D341Med (cell line): ENCODE measurements at regions not wholly inside any gene's neighbourhood (a gene's known extent, or its start where the extent isn't known, plus 50 kb on each side); places are given as distances from the start of the nearest gene placed in this dataset.
"Not testable (repeated sequence)": the region's sequence is repeated elsewhere in the genome, so short reads cannot be mapped to it uniquely, and the experiment has no call there.

ENCODE experiments used
- DNase-seq: peaks from one replicate; pipeline ENCODE4 v3.0.0; 2012; ENCODE audit warnings: low spot score

- DNase-seq, result no peak
Measured at GRCh38 chr14:99035712-99036610, 236.0 kb downstream of the BCL11B start.

DNA sequence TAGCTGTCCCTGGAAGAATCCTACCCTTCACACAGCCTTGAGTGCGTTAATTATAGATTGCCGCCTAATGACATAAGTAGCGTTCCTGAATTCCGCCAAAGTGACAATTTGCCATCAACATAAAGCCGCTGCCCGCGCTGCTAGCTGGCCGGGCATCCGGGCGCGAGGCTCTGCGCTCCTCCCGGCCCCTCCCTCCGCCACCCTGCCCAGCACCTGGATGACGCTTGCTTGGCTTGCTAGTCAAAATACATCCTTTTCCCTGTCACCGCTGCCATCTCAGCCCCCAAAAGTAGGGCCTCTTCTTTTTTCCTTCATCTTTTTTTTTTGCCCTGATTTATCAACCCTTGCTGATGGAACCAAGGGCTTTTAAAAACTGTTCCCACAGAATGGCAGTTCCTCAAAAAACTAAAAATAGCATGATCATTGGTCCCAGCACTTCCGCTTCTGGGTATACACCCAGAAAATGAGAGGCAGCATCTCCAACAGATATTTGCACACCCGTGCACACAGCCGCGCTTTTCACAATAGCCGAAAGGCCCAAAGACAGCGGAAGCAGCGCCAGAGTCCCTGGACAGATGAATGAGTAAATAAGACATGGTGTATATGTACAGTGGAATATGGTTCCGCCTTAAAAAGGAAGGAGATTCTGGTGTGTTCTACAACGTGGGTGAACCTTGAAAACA, 235.2 kb downstream of the BCL11B start:
- DNase-seq, result no peak

GRCh38 chr14:99037326-99037725, 234.7 kb downstream of the BCL11B start:
- not testable (repeated sequence) for DNase-seq

GRCh38 chr14:99037777-99038430, 234.1 kb downstream of the BCL11B start:
- no peak for DNase-seq

- no peak for DNase-seq
Measured at GRCh38 chr14:99038431-99038820, 233.6 kb downstream of the BCL11B start.

DNA sequence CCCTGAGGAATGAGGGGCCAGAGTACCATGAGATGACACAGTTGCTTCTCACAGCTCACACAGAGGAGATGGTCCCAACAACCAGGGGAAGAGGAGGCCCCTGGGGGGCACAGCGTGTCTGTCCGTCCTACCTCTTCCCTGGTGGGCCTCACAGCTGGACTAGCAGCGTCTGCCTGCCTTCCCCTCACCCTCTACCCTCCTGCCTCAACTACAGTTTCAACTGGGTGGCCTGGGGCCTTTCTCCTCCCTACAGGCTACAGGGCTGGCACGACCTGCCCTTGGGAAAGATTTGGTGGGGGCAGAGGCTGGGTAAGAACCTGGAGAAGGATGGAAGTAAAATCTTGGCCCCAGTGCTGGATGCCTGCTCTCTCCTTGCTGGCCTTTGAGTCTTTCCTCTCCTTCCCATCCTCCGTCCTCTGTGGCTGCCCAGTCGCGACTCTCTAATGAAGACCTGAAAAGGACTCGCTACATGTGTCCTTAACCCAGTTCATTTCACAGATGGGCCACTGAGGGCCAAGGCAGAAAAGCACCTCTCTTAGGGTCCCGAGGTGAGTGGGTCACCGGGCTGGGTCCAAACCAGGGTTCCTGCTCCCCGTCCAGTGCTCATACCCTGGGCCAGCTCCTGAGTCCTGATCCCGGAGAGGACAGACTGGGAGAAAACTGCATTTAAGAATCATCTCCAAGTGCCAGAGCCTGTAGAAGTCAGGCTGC, 232.5 kb downstream of the BCL11B start:
- no peak for DNase-seq

GRCh38 chr14:99040052-99040451, 231.9 kb downstream of the BCL11B start:
- no peak for DNase-seq

DNA sequence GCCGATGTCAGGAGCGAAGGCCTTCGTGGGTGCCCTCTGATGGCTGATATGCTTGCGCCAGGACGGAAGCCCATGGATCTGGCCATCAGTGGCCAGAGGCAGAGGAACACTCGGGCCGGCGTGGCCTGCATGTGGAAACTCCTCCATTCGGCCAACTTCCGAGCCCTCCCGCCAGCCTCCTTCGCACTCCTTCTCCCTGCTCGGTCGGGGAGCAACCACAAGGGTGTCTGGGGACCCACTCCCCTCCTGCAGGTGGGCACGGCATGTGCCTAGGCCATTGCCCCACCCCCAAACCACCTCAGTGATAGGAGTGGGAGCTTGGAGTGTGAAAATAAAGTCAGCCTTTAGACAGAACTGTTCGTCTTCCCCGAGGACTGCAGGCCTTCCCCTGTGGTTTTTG, 231.3 kb downstream of the BCL11B start:
- no peak for DNase-seq

DNA sequence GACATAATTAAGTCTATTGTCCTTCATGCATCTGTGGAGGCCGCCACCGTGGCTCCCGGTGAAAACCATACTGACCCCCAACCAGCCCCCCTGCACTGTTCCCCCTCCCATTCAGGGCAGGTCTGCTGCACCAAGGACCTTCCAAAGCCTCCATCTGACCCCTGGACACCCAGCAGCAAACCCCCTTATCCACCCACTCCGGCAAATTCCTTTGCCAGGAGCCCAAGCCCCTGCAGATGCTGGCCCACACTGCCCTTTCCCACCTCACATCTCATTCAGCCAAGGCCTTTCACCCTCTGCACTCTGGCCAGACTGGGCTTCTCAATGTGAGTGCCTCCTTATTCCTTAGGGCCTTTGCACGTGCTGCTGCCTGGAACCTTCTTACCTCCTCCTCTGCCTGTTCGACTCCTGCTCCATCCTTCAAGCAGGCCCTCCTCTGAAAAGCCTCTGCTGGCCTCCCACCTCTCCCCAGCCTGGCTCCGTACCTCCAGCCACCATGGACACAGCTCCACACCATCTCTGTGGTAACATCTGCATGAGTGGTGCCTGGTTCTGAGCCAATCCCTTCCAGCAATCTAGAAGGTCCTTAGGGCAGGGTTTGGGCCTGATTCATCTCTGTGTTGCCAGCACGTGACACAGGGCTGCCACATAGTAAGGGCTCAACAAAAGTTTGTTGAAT, 230.7 kb downstream of the BCL11B start:
- no peak for DNase-seq

DNA sequence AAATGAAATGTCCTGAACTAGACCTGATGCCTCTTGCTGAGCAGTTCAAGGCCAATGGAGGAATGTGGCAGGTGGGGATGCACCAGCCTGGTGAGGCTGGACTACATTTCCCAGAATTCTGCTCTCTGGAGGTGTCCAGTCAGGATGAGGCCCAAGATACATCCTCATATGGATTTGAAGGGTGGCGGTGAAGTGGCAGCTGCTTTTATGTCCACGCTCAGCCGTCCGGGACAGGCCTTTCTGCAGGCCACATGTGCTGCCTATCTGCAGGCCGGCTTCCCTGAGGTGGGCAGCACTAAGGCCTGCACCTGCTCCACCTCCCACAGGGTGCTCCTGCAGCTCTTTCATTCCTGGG, 230.2 kb downstream of the BCL11B start:
- no peak for DNase-seq

DNA sequence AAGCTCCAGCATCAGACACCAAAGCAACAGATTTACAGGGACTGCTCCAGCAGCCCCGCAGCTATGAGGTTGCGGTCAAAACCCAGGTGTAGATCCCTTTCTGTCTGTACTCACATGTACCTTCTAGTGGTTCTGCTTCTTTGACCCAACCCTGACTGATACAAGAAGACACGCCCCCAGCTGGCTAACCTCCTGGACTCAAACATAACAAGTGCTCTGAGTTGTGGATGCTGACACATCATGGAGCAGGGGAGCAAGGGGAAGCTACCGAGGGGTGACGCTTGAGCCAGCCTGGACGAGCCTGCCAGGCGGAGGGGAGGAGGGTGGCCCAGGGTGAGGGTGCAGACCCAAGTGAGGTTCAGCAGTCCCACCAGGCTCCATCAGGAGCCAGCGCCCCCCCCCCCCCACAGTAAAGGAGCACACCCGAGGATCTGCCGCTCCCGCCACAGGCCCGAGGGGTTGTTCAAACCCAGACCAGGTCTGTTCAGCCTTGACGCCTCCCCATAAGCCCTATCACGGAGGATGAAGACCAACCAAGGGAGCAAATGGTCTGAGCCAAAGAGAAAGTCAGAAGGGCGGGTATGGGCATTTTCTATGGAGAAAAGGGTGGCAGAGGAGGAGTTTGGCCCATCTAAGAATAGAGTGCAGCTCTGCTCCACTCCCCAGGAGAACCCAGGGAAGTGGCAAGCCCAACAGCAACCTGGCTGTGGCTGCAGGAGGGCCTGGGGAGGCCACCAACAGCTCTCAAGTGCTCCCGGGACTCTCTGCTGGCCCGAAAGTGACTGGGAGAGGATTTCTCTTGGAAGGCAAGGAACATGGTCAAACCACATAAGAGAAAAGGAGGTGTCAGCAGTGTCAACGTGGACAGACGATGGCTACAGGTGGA, 229.4 kb downstream of the BCL11B start:
- no peak for DNase-seq

DNA sequence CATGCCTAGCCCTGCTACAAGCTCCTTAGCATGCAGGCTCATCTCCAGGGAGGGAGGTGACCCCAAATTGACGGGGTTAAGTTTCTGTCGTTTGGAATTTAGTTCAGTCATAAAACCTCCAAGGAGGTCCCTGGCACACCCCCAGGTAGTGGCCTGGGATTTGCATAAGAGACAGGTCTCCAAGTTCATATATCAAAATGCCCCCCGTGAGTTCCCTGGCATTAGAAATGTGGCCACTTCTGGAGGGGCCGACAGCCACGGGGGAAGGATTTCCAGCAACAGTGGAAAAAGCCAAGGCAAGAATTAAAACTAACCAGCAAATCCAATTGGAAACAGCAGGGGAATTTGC, 228.8 kb downstream of the BCL11B start:
- DNase-seq, result no peak

DNA sequence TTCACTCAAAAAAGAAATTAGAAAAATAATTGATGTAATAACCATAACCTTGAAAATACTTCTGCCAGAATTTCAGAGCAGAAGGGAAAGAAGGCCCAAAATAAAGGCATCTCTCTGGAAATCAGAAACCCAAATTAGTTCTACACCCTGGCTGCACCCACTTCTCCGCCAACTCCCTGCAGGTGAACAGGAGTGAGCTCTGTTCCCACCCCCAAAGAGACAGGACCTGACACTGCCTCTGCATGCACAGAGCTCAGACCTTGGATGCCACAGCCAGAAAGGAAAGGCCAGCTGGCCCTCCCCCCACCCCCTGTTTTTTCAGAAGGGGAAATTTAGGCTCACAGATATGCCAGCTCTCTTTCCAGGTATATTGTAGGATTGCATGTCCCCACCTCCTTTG, 228.2 kb downstream of the BCL11B start:
- no peak for DNase-seq

- no peak for DNase-seq
Measured at GRCh38 chr14:99047441-99048031, 224.5 kb downstream of the BCL11B start.

- no peak for DNase-seq
Measured at GRCh38 chr14:99050309-99050708, 221.7 kb downstream of the BCL11B start.

DNA sequence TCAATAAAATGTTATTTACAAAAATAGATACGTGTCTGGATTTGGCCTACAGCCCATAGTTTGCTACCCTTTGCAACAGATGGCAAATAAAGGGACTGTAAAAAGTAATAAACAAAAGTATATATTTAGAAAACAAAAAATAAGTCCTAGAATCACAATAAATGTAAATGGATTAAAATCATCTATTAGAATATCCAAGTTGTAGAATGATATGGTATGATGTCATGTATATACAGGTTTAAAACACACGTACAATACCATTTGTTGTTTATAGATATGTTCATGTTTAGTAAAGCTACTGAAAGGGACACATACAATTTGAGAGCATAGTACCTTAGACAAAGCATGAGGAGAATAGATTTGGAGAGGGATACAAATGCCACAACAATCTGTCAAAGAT, 219.5 kb downstream of the BCL11B start:
- no peak for DNase-seq

GRCh38 chr14:99055019-99055418, 217.0 kb downstream of the BCL11B start:
- DNase-seq, result no peak

DNA sequence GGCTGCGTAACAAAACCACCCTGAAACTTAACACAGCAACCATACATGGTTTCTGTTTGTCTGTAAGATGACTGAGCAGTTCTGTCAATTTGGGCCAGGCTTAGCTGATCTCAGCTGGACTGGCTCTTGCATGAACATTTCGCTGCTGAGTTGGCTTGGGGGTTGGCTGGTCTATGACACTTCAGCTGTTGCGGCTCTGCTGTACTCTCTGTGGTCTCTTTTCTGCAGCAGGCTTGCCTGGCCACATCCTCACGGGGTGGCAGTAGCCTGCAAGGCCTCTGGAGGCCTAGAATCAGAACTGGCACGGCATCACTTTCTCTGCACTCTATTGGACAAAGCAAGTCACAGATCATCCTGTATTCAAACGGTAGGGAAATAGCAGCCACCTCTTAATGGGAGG, 216.2 kb downstream of the BCL11B start:
- DNase-seq, result no peak

GRCh38 chr14:99057576-99058083, 214.4 kb downstream of the BCL11B start:
- DNase-seq, result no peak

DNA sequence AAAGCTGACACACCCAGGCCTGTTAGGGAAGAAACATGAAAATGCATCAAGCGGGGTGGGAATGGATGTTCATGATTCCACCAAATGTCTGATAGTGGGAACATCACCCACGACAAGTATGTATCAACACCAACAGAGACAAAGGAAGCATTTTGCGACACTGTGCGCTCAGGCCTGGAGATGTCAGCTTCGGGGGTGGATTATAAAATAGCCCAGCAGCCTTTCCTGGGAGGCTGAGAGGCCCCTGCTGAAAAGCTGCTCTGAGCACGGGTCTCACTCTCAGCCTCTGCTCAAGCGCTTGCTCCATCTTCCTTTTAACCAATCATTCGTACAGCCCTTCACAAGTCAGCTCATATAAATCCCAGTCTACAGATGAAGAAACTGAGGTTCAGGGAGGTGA, 213.5 kb downstream of the BCL11B start:
- no peak for DNase-seq
